ENCODE measurements at regions not wholly inside any gene's neighbourhood (a gene's known extent, or its start where the extent isn't known, plus 50 kb on each side); places are given as distances from the start of the nearest gene placed in this dataset.

DNA sequence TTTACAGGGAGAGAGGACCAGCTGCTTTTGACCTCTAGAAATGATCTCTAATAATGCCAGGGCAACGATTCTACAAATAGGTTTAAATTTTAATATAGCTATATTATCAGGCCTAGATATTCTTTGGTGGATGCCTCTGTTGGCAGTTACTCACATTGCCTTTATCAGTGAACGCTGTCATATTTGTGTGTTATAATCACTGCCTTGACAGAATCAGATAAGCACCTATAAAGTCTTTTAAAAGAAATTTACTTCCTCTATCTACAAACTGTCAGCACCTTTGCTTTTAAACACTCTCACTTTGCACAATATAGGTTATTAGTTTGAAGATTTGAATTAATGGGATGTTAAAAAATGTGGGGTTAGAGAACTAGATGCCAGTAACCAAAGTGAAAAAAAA, 324.1 kb downstream of the ZIC1 start:
- Histone ChIP-seq H3K27me3 (no peaks in the 10 kb centered on the region), H3K27ac (no peak overlapping the region), H3K9me3 (no peaks in the 10 kb centered on the region), H3K36me3 (no peaks in the 10 kb centered on the region), H3K4me3 (no peak overlapping the region), H3K4me1 (peaks cover 9 to 11% of the 10 kb centered on the region in 2 donors)
- TF ChIP-seq POLR2A (IDR thresholded peaks at IDR 0.05): no peak
- TF ChIP-seq, protein P1, sequence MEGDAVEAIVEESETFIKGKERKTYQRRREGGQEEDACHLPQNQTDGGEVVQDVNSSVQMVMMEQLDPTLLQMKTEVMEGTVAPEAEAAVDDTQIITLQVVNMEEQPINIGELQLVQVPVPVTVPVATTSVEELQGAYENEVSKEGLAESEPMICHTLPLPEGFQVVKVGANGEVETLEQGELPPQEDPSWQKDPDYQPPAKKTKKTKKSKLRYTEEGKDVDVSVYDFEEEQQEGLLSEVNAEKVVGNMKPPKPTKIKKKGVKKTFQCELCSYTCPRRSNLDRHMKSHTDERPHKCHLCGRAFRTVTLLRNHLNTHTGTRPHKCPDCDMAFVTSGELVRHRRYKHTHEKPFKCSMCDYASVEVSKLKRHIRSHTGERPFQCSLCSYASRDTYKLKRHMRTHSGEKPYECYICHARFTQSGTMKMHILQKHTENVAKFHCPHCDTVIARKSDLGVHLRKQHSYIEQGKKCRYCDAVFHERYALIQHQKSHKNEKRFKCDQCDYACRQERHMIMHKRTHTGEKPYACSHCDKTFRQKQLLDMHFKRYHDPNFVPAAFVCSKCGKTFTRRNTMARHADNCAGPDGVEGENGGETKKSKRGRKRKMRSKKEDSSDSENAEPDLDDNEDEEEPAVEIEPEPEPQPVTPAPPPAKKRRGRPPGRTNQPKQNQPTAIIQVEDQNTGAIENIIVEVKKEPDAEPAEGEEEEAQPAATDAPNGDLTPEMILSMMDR (IDR thresholded peaks at IDR 0.05 in 4 of 5, conservative IDR thresholded peaks at IDR 0.05 in 1 of 5): no peak
- intact Hi-C loops (cut with DNase I; ENCODE audit: low total_unique reads) (no loop called here), in situ Hi-C loops (cut with MboI; ENCODE audit: low sequenced_read_pairs in 4 of 4) (no loop called here)
- ATAC-seq (no peak), DNase-seq (no peak)

DNA sequence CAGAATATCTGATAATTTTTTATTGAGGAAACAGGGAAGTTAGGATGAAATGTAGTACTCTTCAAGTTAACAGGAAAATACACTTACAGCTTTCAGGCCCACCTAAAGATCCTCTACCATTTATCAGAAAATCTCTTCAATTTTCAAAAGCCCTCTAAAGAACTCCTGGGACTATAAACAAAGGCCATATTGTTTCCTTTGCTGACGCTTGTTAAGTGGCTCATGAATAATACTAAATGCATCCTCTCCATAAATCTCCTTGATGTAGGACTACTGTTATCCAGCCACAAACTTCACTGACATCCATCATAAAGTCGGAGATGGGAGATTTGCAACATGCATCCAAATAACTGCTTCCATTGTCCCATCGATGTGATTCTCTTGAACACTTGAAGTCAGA, 326.5 kb downstream of the ZIC1 start:
- in situ Hi-C loops (cut with MboI; ENCODE audit: low sequenced_read_pairs in 4 of 4): no loop called here
- DNase-seq: no peak
- H3K4me1 ChIP-seq: peaks cover 9 to 11% of the 10 kb centered on the region in 2 donors

DNA sequence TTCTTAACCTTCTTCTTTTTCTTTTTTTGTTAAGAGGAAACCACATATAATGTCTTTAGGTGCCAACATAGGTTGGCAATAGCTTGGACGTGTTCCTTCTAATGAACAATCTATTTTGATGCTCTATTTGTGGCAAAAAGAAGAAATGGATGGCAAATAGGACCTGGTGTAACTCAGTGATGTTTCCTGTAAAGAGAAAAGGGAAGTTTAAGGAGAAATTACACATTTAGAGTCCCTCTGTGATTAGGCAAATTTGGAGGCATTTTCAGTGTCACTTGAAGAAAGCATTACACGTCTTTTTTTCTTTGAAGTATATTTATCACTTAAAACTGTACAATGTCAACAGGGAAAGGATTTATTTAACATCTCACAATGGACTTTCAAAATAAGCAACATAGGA, 327.1 kb downstream of the ZIC1 start:
- Histone ChIP-seq H3K27me3 (no peaks in the 10 kb centered on the region), H3K27ac (no peak overlapping the region), H3K4me1 (peaks cover 9 to 11% of the 10 kb centered on the region in 2 donors), H3K4me3 (no peak overlapping the region), H3K9me3 (no peaks in the 10 kb centered on the region), H3K36me3 (no peaks in the 10 kb centered on the region)
- no peak for ATAC-seq
- TF ChIP-seq POLR2A (IDR thresholded peaks at IDR 0.05): no peak
- TF ChIP-seq, protein P1 (IDR thresholded peaks at IDR 0.05 in 4 of 5, conservative IDR thresholded peaks at IDR 0.05 in 1 of 5): no peak
- intact Hi-C loops (cut with DNase I; ENCODE audit: low total_unique reads) (no loop called here), in situ Hi-C loops (cut with MboI; ENCODE audit: low sequenced_read_pairs in 4 of 4) (no loop called here)
- no peak for DNase-seq

More for the DNA sequence above, 326.5 kb downstream of the ZIC1 start:
- H3K27me3 ChIP-seq: no peaks in the 10 kb centered on the region
- no peak overlapping the region for H3K27ac ChIP-seq
- TF ChIP-seq, protein P1 (IDR thresholded peaks at IDR 0.05 in 4 of 5, conservative IDR thresholded peaks at IDR 0.05 in 1 of 5): no peak
- no peak for TF ChIP-seq POLR2A (IDR thresholded peaks at IDR 0.05)
- H3K36me3 ChIP-seq: no peaks in the 10 kb centered on the region
- ATAC-seq: no peak
- intact Hi-C loops (cut with DNase I; ENCODE audit: low total_unique reads): no loop called here
- no peaks in the 10 kb centered on the region for H3K9me3 ChIP-seq
- H3K4me3 ChIP-seq: no peak overlapping the region

DNA sequence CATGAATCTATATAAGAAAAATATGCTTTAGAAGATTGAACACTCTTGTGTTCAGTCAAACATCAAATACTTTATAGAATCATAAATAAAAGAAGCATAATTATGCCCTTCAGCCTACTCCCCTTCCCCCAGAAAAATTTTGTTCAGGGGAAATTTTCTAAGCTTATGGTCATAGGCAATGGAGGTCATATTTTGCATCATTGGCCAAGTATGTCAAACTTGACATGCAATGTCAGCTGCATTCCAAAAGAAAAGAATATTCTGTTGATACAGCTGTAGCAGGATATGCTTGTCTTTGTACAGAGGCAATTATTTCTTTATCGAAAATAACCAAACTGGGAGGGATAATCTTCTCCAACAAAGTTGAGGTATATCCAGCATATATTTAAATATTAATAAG, 328.2 kb downstream of the ZIC1 start:
- in situ Hi-C loops (cut with MboI; ENCODE audit: low sequenced_read_pairs in 4 of 4) (no loop called here), intact Hi-C loops (cut with DNase I; ENCODE audit: low total_unique reads) (no loop called here)
- Histone ChIP-seq H3K36me3 (no peaks in the 10 kb centered on the region), H3K27ac (no peak overlapping the region), H3K4me3 (no peak overlapping the region), H3K27me3 (no peaks in the 10 kb centered on the region), H3K4me1 (peaks cover 9 to 11% of the 10 kb centered on the region in 2 donors), H3K9me3 (no peaks in the 10 kb centered on the region)
- TF ChIP-seq, protein P1 (IDR thresholded peaks at IDR 0.05 in 4 of 5, conservative IDR thresholded peaks at IDR 0.05 in 1 of 5): no peak
- no peak for TF ChIP-seq POLR2A (IDR thresholded peaks at IDR 0.05)
- no peak for DNase-seq
- no peak for ATAC-seq

DNA sequence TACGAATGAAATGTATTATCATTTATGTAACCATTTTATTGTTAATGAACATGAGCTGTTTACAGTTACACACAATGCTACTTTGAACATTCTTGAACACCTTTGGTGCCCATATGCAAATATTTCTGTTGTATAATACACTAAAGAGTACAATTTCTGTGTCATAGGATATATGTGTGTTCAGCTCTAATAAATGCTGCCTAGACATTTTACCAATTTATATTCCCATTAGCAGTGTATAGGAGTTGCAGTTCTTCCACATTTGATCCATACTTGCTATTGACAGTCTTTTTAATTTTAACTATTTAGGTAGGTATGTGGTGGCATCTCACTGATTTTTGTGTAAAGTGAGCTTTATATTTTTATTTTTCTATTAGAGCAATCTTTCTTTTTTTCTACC, 331.8 kb downstream of the ZIC1 start:
- Histone ChIP-seq H3K4me1 (no peaks in the 10 kb centered on the region), H3K27ac (no peak overlapping the region), H3K36me3 (no peaks in the 10 kb centered on the region), H3K9me3 (no peaks in the 10 kb centered on the region), H3K4me3 (no peak overlapping the region), H3K27me3 (no peaks in the 10 kb centered on the region)
- intact Hi-C loops (cut with DNase I; ENCODE audit: low total_unique reads): no loop called here
- no peak for DNase-seq
- in situ Hi-C loops (cut with MboI; ENCODE audit: low sequenced_read_pairs in 4 of 4): no loop called here
- ATAC-seq: no peak
- no peak for TF ChIP-seq POLR2A (IDR thresholded peaks at IDR 0.05)
- TF ChIP-seq, protein P1 (IDR thresholded peaks at IDR 0.05 in 4 of 5, conservative IDR thresholded peaks at IDR 0.05 in 1 of 5): no peak
